ENCODE measurements at regions not wholly inside any gene's neighbourhood (a gene's known extent, or its start where the extent isn't known, plus 50 kb on each side); places are given as distances from the start of the nearest gene placed in this dataset.

- TF ChIP-seq CTCF (conservative IDR thresholded peaks at IDR 0.05) (no peak), ZFX (IDR thresholded peaks at IDR 0.05) (no peak)
Observed at GRCh38 chr2:10981451-10981850, 69.7 kb downstream of the KCNF1 start.

Measured in C4-2B (cell line).